H1 (cell line): ENCODE measurements at regions not wholly inside any gene's neighbourhood (a gene's known extent, or its start where the extent isn't known, plus 50 kb on each side); places are given as distances from the start of the nearest gene placed in this dataset.

Source experiments
- CTCF ChIA-PET: fragments of 300-600 bp; sonication (Branson Sonifier 250); formaldehyde crosslinking; loops from one replicate; lab custom pipeline; 2021; ENCODE audit not compliant: partially characterized antibody; lab: Charles Lee
- POLR2A ChIA-PET: fragments of 300-600 bp; sonication (Branson Sonifier 250); formaldehyde crosslinking; loops from one replicate; lab custom pipeline; 2021; ENCODE audit warnings: inconsistent platforms; ENCODE audit not compliant: partially characterized antibody; lab: Charles Lee
- DNase-seq, 2 experiments: peaks; one replicate each; pipeline versions ENCODE4 v3.0.0 to v3.0.0-alpha.2; 2010 to 2022; ENCODE audit warnings: low spot score in 2 of 2, low read depth in 1 of 2, mixed read lengths in 1 of 2
- FAIRE-seq: peaks from 2 replicates; lab custom pipeline; 2011; peaks lifted over from hg19 to GRCh38; lab: Jason Lieb, UNC
- H2AFZ ChIP-seq: 2 replicates; pipeline ENCODE4 v1.8.1; 2012; ENCODE audit warnings: low read length, inconsistent platforms
- H2AK5ac ChIP-seq: 2 replicates; pipeline ENCODE4 v1.6.1; 2013; ENCODE audit warnings: low read depth, low read length
- H2BK120ac ChIP-seq: replicated peaks from 2 replicates; pipeline ENCODE3; 2013; ENCODE audit warnings: low read depth, low read length, inconsistent platforms
- H2BK12ac ChIP-seq: 2 replicates; pipeline ENCODE4 v1.6.1; 2013; ENCODE audit warnings: low read depth, low read length
- H2BK15ac ChIP-seq: 2 replicates; pipeline ENCODE4 v1.6.1; 2013; ENCODE audit warnings: low read length
- H2BK20ac ChIP-seq: 2 replicates; pipeline ENCODE4 v1.6.1; 2013; ENCODE audit warnings: low read length
- H2BK5ac ChIP-seq: 2 replicates; pipeline ENCODE4 v1.6.1; 2013; ENCODE audit warnings: low read depth, low read length
- H3K14ac ChIP-seq: 2 replicates; pipeline ENCODE4 v1.6.1; 2013; ENCODE audit warnings: inconsistent platforms; ENCODE audit not compliant: insufficient read length
- H3K18ac ChIP-seq: 2 replicates; pipeline ENCODE4 v1.6.1; 2013; ENCODE audit warnings: low read length; ENCODE audit errors: extremely low read depth
- H3K23ac ChIP-seq: 2 replicates; pipeline ENCODE4 v1.6.1; 2013; ENCODE audit warnings: inconsistent platforms; ENCODE audit not compliant: insufficient read length
- H3K23me2 ChIP-seq: 2 replicates; pipeline ENCODE4 v1.6.1; 2013; ENCODE audit warnings: low read depth, low read length
- H3K27ac ChIP-seq: 2 replicates; pipeline ENCODE4 v1.6.1; 2011; ENCODE audit warnings: low read depth, low read length, inconsistent platforms
- H3K27me3 ChIP-seq, 4 experiments: replicated peaks in 1 of 4; 1 replicate in 1 of 4; 2 replicates in 3 of 4; pipeline versions ENCODE4 v1.6.1 to v1.8.1; 2011 to 2013; ENCODE audit warnings: low read length in 3 of 4, mild to moderate bottlenecking in 3 of 4, inconsistent platforms in 2 of 4, mixed read lengths in 2 of 4, moderate library complexity in 1 of 4; ENCODE audit not compliant: control insufficient read depth in 3 of 4, insufficient read depth in 3 of 4; ENCODE audit errors: extremely low read depth in 1 of 4
- H3K36me3 ChIP-seq, 4 experiments: 2 replicates each; pipeline versions ENCODE4 v1.6.1 to v1.8.1; 2011 to 2013; ENCODE audit warnings: mild to moderate bottlenecking in 4 of 4, low read length in 3 of 4, moderate library complexity in 2 of 4, control low read depth in 1 of 4, inconsistent platforms in 1 of 4; ENCODE audit not compliant: insufficient read depth in 4 of 4, control insufficient read depth in 2 of 4
- H3K4ac ChIP-seq: replicated peaks from 2 replicates; pipeline ENCODE3; 2013; ENCODE audit warnings: low read length, low read depth, mixed read lengths, inconsistent platforms; ENCODE audit not compliant: insufficient read length
- H3K4me1 ChIP-seq, 4 experiments: replicated peaks in 1 of 4; 1 replicate in 1 of 4; 2 replicates in 3 of 4; pipeline versions ENCODE4 v1.6.1 to v1.8.1; 2011 to 2013; ENCODE audit warnings: low read length in 3 of 4, inconsistent platforms in 2 of 4, mixed read lengths in 1 of 4; ENCODE audit not compliant: insufficient read depth in 4 of 4, control insufficient read depth in 3 of 4
- H3K4me2 ChIP-seq, 2 experiments: 2 replicates each; pipeline versions ENCODE4 v1.6.1 to v1.8.1; 2011 to 2013; ENCODE audit warnings: low read depth in 2 of 2, low read length in 2 of 2, control low read depth in 1 of 2, inconsistent platforms in 1 of 2, mild to moderate bottlenecking in 1 of 2; ENCODE audit not compliant: insufficient read depth in 1 of 2
- H3K4me3 ChIP-seq, 4 experiments: fragments of 200-600, 300-600 bp in 1 of 4; sonication (generic), shearing (Covaris generic), sonication (Bioruptor Twin) in 1 of 4; 2 replicates each; pipeline versions ENCODE4 v1.5.1 to v1.8.1; 2011 to 2016; ENCODE audit warnings: low read length in 4 of 4, low read depth in 3 of 4, control low read depth in 2 of 4, inconsistent platforms in 2 of 4, mild to moderate bottlenecking in 2 of 4, mixed read lengths in 1 of 4, moderate library complexity in 1 of 4; ENCODE audit not compliant: insufficient read depth in 2 of 4; ENCODE audit errors: extremely low read depth in 1 of 4
- H3K56ac ChIP-seq: replicated peaks from 2 replicates; pipeline ENCODE3; 2013; ENCODE audit warnings: low read depth, mild to moderate bottlenecking, mixed read lengths, low read length, inconsistent platforms; ENCODE audit not compliant: insufficient read length
- H3K79me1 ChIP-seq: 2 replicates; pipeline ENCODE4 v1.6.1; 2013; ENCODE audit warnings: low read depth, low read length, control low read depth
- H3K79me2 ChIP-seq, 2 experiments: 2 replicates each; pipeline versions ENCODE4 v1.6.1 to v1.8.1; 2012 to 2013; ENCODE audit warnings: low read length in 2 of 2, mild to moderate bottlenecking in 2 of 2, inconsistent platforms in 1 of 2; ENCODE audit not compliant: insufficient read depth in 2 of 2, control insufficient read depth in 1 of 2
- H3K9ac ChIP-seq, 4 experiments: replicated peaks in 1 of 4; 1 replicate in 1 of 4; 2 replicates in 3 of 4; pipeline versions ENCODE4 v1.6.1 to v1.8.1; 2011 to 2013; ENCODE audit warnings: low read depth in 3 of 4, low read length in 3 of 4, control low read depth in 2 of 4, mild to moderate bottlenecking in 2 of 4, moderate library complexity in 2 of 4, inconsistent platforms in 1 of 4; ENCODE audit errors: extremely low read depth in 1 of 4
- H3K9me3 ChIP-seq, 2 experiments: 2 replicates each; pipeline versions ENCODE4 v1.6.1 to v1.8.1; 2012 to 2013; ENCODE audit warnings: mild to moderate bottlenecking in 2 of 2, moderate library complexity in 2 of 2, control low read depth in 1 of 2, inconsistent platforms in 1 of 2, low read depth in 1 of 2, low read length in 1 of 2, mixed read lengths in 1 of 2; ENCODE audit not compliant: insufficient read depth in 2 of 2
- H4K20me1 ChIP-seq, 2 experiments: replicated peaks in 1 of 2; 2 replicates each; pipeline versions ENCODE3 to v1.8.1; 2011 to 2013; ENCODE audit warnings: inconsistent platforms in 2 of 2, low read length in 2 of 2, mild to moderate bottlenecking in 1 of 2; ENCODE audit not compliant: insufficient read depth in 2 of 2, control insufficient read depth in 1 of 2
- H4K5ac ChIP-seq: 2 replicates; pipeline ENCODE4 v1.6.1; 2013; ENCODE audit warnings: low read length, low read depth, mixed read lengths, inconsistent platforms; ENCODE audit not compliant: insufficient read length
- H4K8ac ChIP-seq: 2 replicates; pipeline ENCODE4 v1.8.0; 2013; ENCODE audit warnings: mild to moderate bottlenecking, moderate library complexity, low read length, inconsistent platforms; ENCODE audit not compliant: insufficient read depth; ENCODE audit errors: extremely low read depth
- H4K91ac ChIP-seq: replicated peaks from 2 replicates; pipeline ENCODE3; 2013; ENCODE audit warnings: low read length, mixed read lengths, inconsistent platforms; ENCODE audit not compliant: insufficient read length
- NANOG ChIP-seq: IDR thresholded peaks from 2 replicates; pipeline ENCODE4 v1.6.1; 2011; ENCODE audit warnings: low read length, low read depth, mild to moderate bottlenecking, inconsistent platforms; ENCODE audit not compliant: insufficient read depth, poor library complexity, severe bottlenecking
- RNF2 ChIP-seq: fragments of 200-900, 300-1000 bp; sonication (generic); IDR thresholded peaks from 2 replicates; pipeline ENCODE4 v1.7.1; 2016; ENCODE audit warnings: borderline replicate concordance, low read depth, mild to moderate bottlenecking, antibody characterized with exemption, low read length; ENCODE audit not compliant: poor library complexity, severe bottlenecking; ENCODE audit errors: missing control alignments
- TAF7 ChIP-seq: optimal IDR thresholded peaks from 2 replicates; pipeline ENCODE3; 2011; ENCODE audit warnings: low read depth, mild to moderate bottlenecking, inconsistent platforms, low read length, moderate library complexity, borderline replicate concordance
- WGBS, 2 experiments: shearing (Covaris generic) in 1 of 2; methylation state at CpG; one replicate each; pipeline versions ENCODE4 v1.1.6 to v1.1.7; 2013 to 2015; ENCODE audit warnings: low lambda C conversion rate in 2 of 2, mixed read lengths in 2 of 2, inconsistent platforms in 1 of 2, low coverage in 1 of 2, missing lambda C conversion rate in 1 of 2; ENCODE audit not compliant: insufficient replicate concordance in 2 of 2, insufficient coverage in 1 of 2, insufficient read length in 1 of 2; ENCODE audit errors: extremely low coverage in 1 of 2, missing lambda C conversion rate in 1 of 2; 5-methylcytosine and 5-hydroxymethylcytosine counted together

DNA sequence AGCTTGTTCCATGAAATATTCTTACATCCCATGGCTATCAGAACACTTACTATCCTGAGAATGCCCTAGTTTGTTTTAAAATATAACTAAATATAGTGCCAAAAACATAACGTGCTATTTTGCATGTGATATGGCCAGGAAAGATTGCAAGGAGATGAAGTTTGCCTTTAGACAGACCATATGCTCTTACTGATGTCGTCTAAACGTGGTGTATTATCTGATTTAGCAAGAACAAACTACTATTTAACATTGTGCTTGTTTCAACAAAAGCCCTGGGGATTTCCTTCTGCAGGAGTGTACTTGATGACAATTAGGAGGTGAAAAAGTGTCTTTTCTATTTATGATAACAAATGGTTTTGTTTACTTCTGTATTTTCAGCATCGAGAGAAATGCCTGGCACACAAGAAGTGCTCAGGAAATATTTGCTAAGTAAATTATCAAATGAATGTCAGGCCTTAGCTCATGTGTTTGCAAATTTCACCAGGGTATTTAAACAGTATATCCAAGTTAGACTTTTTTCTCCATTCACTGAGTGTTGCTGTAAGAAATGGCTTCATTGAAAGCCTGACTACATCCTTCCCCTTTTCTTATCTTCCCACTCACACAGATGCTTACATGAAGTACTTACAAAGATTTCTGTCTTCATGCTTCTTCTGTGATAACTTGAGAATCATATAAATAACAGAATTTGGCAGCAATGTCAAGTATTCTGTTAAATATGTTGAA, 1033.6 kb downstream of the CDH8 start:
- H3K4me1 ChIP-seq, result no peaks in the 10 kb centered on the region
- H4K20me1 ChIP-seq, result no peaks in the 10 kb centered on the region
- no peak overlapping the region for H3K4me2 ChIP-seq
- no peak overlapping the region for H2AFZ ChIP-seq
- H3K36me3 ChIP-seq, result no peaks in the 10 kb centered on the region
- no peak overlapping the region for H3K18ac ChIP-seq
- H2AK5ac ChIP-seq, result no peak overlapping the region
- H2BK5ac ChIP-seq, result no peak overlapping the region
- 95% methylated on average over 4 of the region's 4 CpGs; no CpG with 5 or more reads in 1 of the 2 experiments for whole genome bisulfite sequencing, 2 experiments
- no peak overlapping the region for H3K27ac ChIP-seq
- no peak overlapping the region for H4K5ac ChIP-seq
- CTCF ChIA-PET, result no interaction called here
- no peak overlapping the region for H2BK12ac ChIP-seq
- H3K4ac ChIP-seq, result no peak overlapping the region
- DNase-seq, result no peak
- FAIRE-seq, result no peak
- no peak for TF ChIP-seq NANOG
- TF ChIP-seq RNF2, result no peak
- TF ChIP-seq TAF7, result no peak
- TF ChIP-seq, all 59 proteins: peak for 0
- H3K79me2 ChIP-seq, result no peaks in the 10 kb centered on the region
- H3K23me2 ChIP-seq, result no peaks in the 10 kb centered on the region
- no peaks in the 10 kb centered on the region for H3K27me3 ChIP-seq
- POLR2A ChIA-PET, result no interaction called here
- no peak overlapping the region for H4K91ac ChIP-seq
- no peaks in the 10 kb centered on the region for H3K79me1 ChIP-seq
- H2BK15ac ChIP-seq, result no peak overlapping the region
- H3K9ac ChIP-seq, result no peak overlapping the region
- H4K8ac ChIP-seq, result no peak overlapping the region
- H3K56ac ChIP-seq, result no peak overlapping the region
- H3K23ac ChIP-seq, result no peak overlapping the region
- no peak overlapping the region for H2BK120ac ChIP-seq
- no peak overlapping the region for H3K4me3 ChIP-seq
- no peak overlapping the region for H3K14ac ChIP-seq
- H3K9me3 ChIP-seq, result no peaks in the 10 kb centered on the region
- H2BK20ac ChIP-seq, result no peak overlapping the region
